PC-9 (cell line): ENCODE measurements at regions not wholly inside any gene's neighbourhood (a gene's known extent, or its start where the extent isn't known, plus 50 kb on each side); places are given as distances from the start of the nearest gene placed in this dataset.

Experiments used
- CTCF ChIP-seq: fragments of 200-600 bp; sonication (generic); conservative IDR thresholded peaks from 2 replicates; pipeline ENCODE4 v1.6.1; 2017; ENCODE audit warnings: mixed run types, antibody characterized with exemption, mild to moderate bottlenecking, moderate library complexity
- EZH2 ChIP-seq: fragments of 200-600 bp; sonication (generic); IDR thresholded peaks from 2 replicates; pipeline ENCODE4 v1.8.0; 2017; ENCODE audit warnings: antibody characterized with exemption, low read depth

GRCh38 chr5:89273289-89273688 is 390.3 kb upstream of the MEF2C start:
- TF ChIP-seq CTCF (no peak), EZH2 (no peak)
